IMR-90 (cell line): ENCODE measurements at regions not wholly inside any gene's neighbourhood (a gene's known extent, or its start where the extent isn't known, plus 50 kb on each side); places are given as distances from the start of the nearest gene placed in this dataset.
A peak's percentile ranks its signal among the peaks of the same experiment; 100 is the strongest.

Source experiments
- ATAC-seq: fragments of 200-7000 bp; cut with Tn5 transposase; 2 replicates; pipeline ENCODE4 v1.9.1; 2020; ENCODE audit warnings: low read depth, mild to moderate bottlenecking, moderate library complexity
- BruUV-seq: library from RNA; stranded (reverse); fragments of 400-500 nt; replicated peaks from 2 replicates; lab custom pipeline; 2021; lab: Mats Ljungman, UMichigan
- CTCF ChIA-PET: fragments of 300-600 bp; formaldehyde crosslinking; extraction: SDS; loops from one replicate; lab custom pipeline; 2021; ENCODE audit warnings: antibody characterized with exemption; lab: Yijun Ruan, JAX
- POLR2A ChIA-PET: fragments of 300-600 bp; sonication (Branson Sonifier 250); formaldehyde crosslinking; loops from one replicate; lab custom pipeline; 2022; ENCODE audit warnings: antibody characterized with exemption; ENCODE audit not compliant: unreplicated experiment; lab: Charles Lee
- DNase-seq: peaks from one replicate; pipeline ENCODE4 v3.0.0; 2013
- H2AFZ ChIP-seq: replicated peaks from 2 replicates; pipeline ENCODE3; 2013; ENCODE audit warnings: low read length, mild to moderate bottlenecking; ENCODE audit not compliant: poor library complexity
- H2AK5ac ChIP-seq: 2 replicates; pipeline ENCODE4 v1.6.1; 2013; ENCODE audit warnings: low read depth, low read length, inconsistent platforms
- H2AK9ac ChIP-seq: replicated peaks from 2 replicates; pipeline ENCODE3; 2013; ENCODE audit warnings: mild to moderate bottlenecking, low read depth, low read length, moderate library complexity; ENCODE audit not compliant: poor library complexity
- H2BK120ac ChIP-seq: 2 replicates; pipeline ENCODE4 v1.6.1; 2013; ENCODE audit warnings: low read depth, low read length, inconsistent platforms
- H2BK15ac ChIP-seq: 3 replicates; pipeline ENCODE4 v1.6.1; 2013; ENCODE audit warnings: low read depth, low read length, inconsistent platforms
- H2BK20ac ChIP-seq: 2 replicates; pipeline ENCODE4 v1.6.1; 2013; ENCODE audit warnings: low read depth, mild to moderate bottlenecking, inconsistent platforms, low read length, moderate library complexity
- H2BK5ac ChIP-seq: 2 replicates; pipeline ENCODE4 v1.6.1; 2013; ENCODE audit warnings: mild to moderate bottlenecking, low read depth, low read length, inconsistent platforms; ENCODE audit not compliant: poor library complexity, severe bottlenecking
- H3K14ac ChIP-seq: replicated peaks from 2 replicates; pipeline ENCODE4 v1.6.1; 2013; ENCODE audit warnings: low read depth, low read length, inconsistent platforms
- H3K18ac ChIP-seq: 2 replicates; pipeline ENCODE4 v1.6.1; 2013; ENCODE audit warnings: low read depth, low read length, control low read depth
- H3K23ac ChIP-seq: 2 replicates; pipeline ENCODE4 v1.6.1; 2013; ENCODE audit warnings: low read depth, low read length, inconsistent platforms
- H3K27ac ChIP-seq: 2 replicates; pipeline ENCODE4 v1.5.1; 2013; ENCODE audit warnings: mild to moderate bottlenecking, control low read depth, low read length; ENCODE audit not compliant: insufficient read depth
- H3K27me3 ChIP-seq: 2 replicates; pipeline ENCODE4 v1.6.1; 2013; ENCODE audit warnings: low read length; ENCODE audit not compliant: control insufficient read depth, insufficient read depth
- H3K36me3 ChIP-seq: 2 replicates; pipeline ENCODE4 v1.6.1; 2013; ENCODE audit warnings: low read length, mixed read lengths; ENCODE audit not compliant: control insufficient read depth, insufficient read depth
- H3K4ac ChIP-seq: 2 replicates; pipeline ENCODE4 v1.6.1; 2013; ENCODE audit warnings: low read depth, low read length, inconsistent platforms
- H3K4me1 ChIP-seq: 2 replicates; pipeline ENCODE4 v1.6.1; 2013; ENCODE audit warnings: low read length, mixed read lengths; ENCODE audit not compliant: control insufficient read depth, insufficient read depth
- H3K4me2 ChIP-seq: 2 replicates; pipeline ENCODE4 v1.6.1; 2013; ENCODE audit warnings: low read depth, mild to moderate bottlenecking, control low read depth, low read length, moderate library complexity
- H3K4me3 ChIP-seq: 2 replicates; pipeline ENCODE4 v1.5.1; 2013; ENCODE audit warnings: low read depth, mild to moderate bottlenecking, control low read depth, low read length, moderate library complexity; ENCODE audit not compliant: insufficient read depth
- H3K56ac ChIP-seq: 2 replicates; pipeline ENCODE4 v1.6.1; 2013; ENCODE audit warnings: low read length, inconsistent platforms; ENCODE audit not compliant: insufficient read depth; ENCODE audit errors: extremely low read depth
- H3K79me1 ChIP-seq, 2 experiments: 2 replicates each; pipeline ENCODE4 v1.6.1; 2013; ENCODE audit warnings: low read length in 2 of 2, inconsistent platforms in 1 of 2, low read depth in 1 of 2
- H3K9ac ChIP-seq: 2 replicates; pipeline ENCODE4 v1.6.1; 2013; ENCODE audit warnings: low read depth, low read length, control low read depth
- H3K9me1 ChIP-seq: 2 replicates; pipeline ENCODE4 v1.6.1; 2013; ENCODE audit warnings: low read length, inconsistent platforms; ENCODE audit not compliant: insufficient read depth
- H3K9me3 ChIP-seq: 2 replicates; pipeline ENCODE4 v1.6.1; 2013; ENCODE audit warnings: low read length; ENCODE audit not compliant: control insufficient read depth, insufficient read depth
- H4K20me1 ChIP-seq: 2 replicates; pipeline ENCODE4 v1.6.1; 2013; ENCODE audit warnings: low read length, inconsistent platforms; ENCODE audit not compliant: insufficient read depth
- H4K5ac ChIP-seq: 2 replicates; pipeline ENCODE4 v1.6.1; 2013; ENCODE audit warnings: mild to moderate bottlenecking, low read depth, low read length, control low read depth
- H4K8ac ChIP-seq, 2 experiments: 2 replicates each; pipeline ENCODE4 v1.6.1; 2013; ENCODE audit warnings: low read depth in 2 of 2, low read length in 2 of 2, control low read depth in 1 of 2, inconsistent platforms in 1 of 2
- H4K91ac ChIP-seq: 2 replicates; pipeline ENCODE4 v1.6.1; 2013; ENCODE audit warnings: low read depth, low read length, inconsistent platforms; ENCODE audit not compliant: insufficient read depth
- CEBPB ChIP-seq: IDR thresholded peaks from 2 replicates; pipeline ENCODE4 v1.6.1; 2012; ENCODE audit warnings: low read depth, low read length, improper control_type of control experiment
- MAZ ChIP-seq: IDR thresholded peaks from 2 replicates; pipeline ENCODE4 v1.6.1; 2012; ENCODE audit warnings: low read depth, mild to moderate bottlenecking, low read length, improper control_type of control experiment, moderate library complexity, borderline replicate concordance
- WGBS, 2 experiments: methylation state at CpG; one replicate each; pipeline versions ENCODE4 v1.1.5 to v1.1.7; 2013; ENCODE audit warnings: missing lambda C conversion rate in 2 of 2; ENCODE audit not compliant: insufficient read length in 1 of 2; ENCODE audit errors: extremely low coverage in 2 of 2; 5-methylcytosine and 5-hydroxymethylcytosine counted together
- dilution Hi-C: fragments of 300-500 bp; cut with HindIII; formaldehyde crosslinking; loops from one replicate; pipeline ENCODE4 v1.14.3; 2018; ENCODE audit warnings: low sequenced_read_pairs; ENCODE audit not compliant: unreplicated experiment
- in situ Hi-C: fragments of 300-500 bp; cut with MboI; formaldehyde crosslinking; loops from 3 replicates; pipeline ENCODE4 v1.14.3; 2019; ENCODE audit warnings: low sequenced_read_pairs, inconsistent platforms, mixed read lengths
- intact Hi-C: fragments of 100-400 bp; cut with micrococcal nuclease; formaldehyde crosslinking; loops from 2 replicates; pipeline ENCODE4 v1.10.0; 2022

- Histone ChIP-seq H4K5ac (no peak overlapping the region), H3K27ac (no peak overlapping the region), H4K8ac (no peak overlapping the region), H2BK15ac (no peak overlapping the region), H3K14ac (no peak overlapping the region), H3K18ac (no peak overlapping the region), H2AK5ac (no peak overlapping the region), H3K4ac (no peak overlapping the region), H3K4me1 (no peaks in the 10 kb centered on the region), H3K36me3 (no peaks in the 10 kb centered on the region), H2BK20ac (no peak overlapping the region), H2BK5ac (no peak overlapping the region), H3K4me2 (no peak overlapping the region), H2AK9ac (no peak overlapping the region), H3K9me1 (no peaks in the 10 kb centered on the region), H3K56ac (no peak overlapping the region), H3K9me3 (no peaks in the 10 kb centered on the region), H3K27me3 (no peaks in the 10 kb centered on the region), H4K91ac (no peak overlapping the region), H3K23ac (no peak overlapping the region), H3K4me3 (no peak overlapping the region), H2BK120ac (no peak overlapping the region), H4K20me1 (no peaks in the 10 kb centered on the region), H3K79me1 (no peaks in the 10 kb centered on the region), H2AFZ (no peak overlapping the region), H3K9ac (no peak overlapping the region)
- in situ Hi-C loops (no loop called here), intact Hi-C loops (no loop called here), dilution Hi-C loops (no loop called here)
- no peak for ATAC-seq
- TF ChIP-seq CEBPB (peak; percentile 55), MAZ (no peak)
- no TSS peak for BruUV-seq
- WGBS, 2 experiments: 80% methylated on average over 2 of the region's 4 CpGs; no CpG with 5 or more reads in 1 of the 2 experiments
- CTCF ChIA-PET: no interaction called here
- DNase-seq: no peak
- POLR2A ChIA-PET: no interaction called here
Measured at GRCh38 chr1:200267458-200267857, 142.4 kb downstream of the ZNF281 start.
